SK-N-SH treated with all-trans-retinoic acid at 6 μM for 48 hours (cell line): ENCODE measurements at regions not wholly inside any gene's neighbourhood (a gene's known extent, or its start where the extent isn't known, plus 50 kb on each side); places are given as distances from the start of the nearest gene placed in this dataset.

Experiments
- ATAC-seq: fragments of 200-7000 bp; cut with Tn5 transposase; 3 replicates; pipeline ENCODE4 v1.9.1; 2020; ENCODE audit warnings: mild to moderate bottlenecking, moderate library complexity
- CSDC2 ChIP-seq: fragments of 250-450 bp; sonication (Bioruptor Pico); IDR thresholded peaks from 2 replicates; pipeline ENCODE4 v1.5.0; 2020; ENCODE audit warnings: mild to moderate bottlenecking, moderate library complexity
- ESRRG ChIP-seq: fragments of 250-450 bp; sonication (Bioruptor Pico); IDR thresholded peaks from 2 replicates; pipeline ENCODE4 v1.6.1; 2021; ENCODE audit warnings: mild to moderate bottlenecking
- GLIS3 ChIP-seq: fragments of 250-450 bp; sonication (Bioruptor Pico); IDR thresholded peaks from 2 replicates; pipeline ENCODE4 v1.5.0; 2020; ENCODE audit warnings: mild to moderate bottlenecking, moderate library complexity
- ISL1 ChIP-seq: fragments of 250-450 bp; sonication (Bioruptor Pico); IDR thresholded peaks from 2 replicates; pipeline ENCODE4 v2.1.2; 2022; ENCODE audit warnings: mild to moderate bottlenecking, moderate library complexity
- OSR1 ChIP-seq: fragments of 250-450 bp; sonication (Bioruptor Pico); IDR thresholded peaks from 2 replicates; pipeline ENCODE4 v1.8.0; 2022; ENCODE audit warnings: moderate library complexity, mild to moderate bottlenecking, inconsistent platforms
- PPARA ChIP-seq: fragments of 250-450 bp; sonication (Bioruptor Pico); IDR thresholded peaks from 2 replicates; pipeline ENCODE4 v1.5.0; 2020; ENCODE audit warnings: mild to moderate bottlenecking, borderline replicate concordance
- RARB ChIP-seq: fragments of 250-450 bp; sonication (Bioruptor Pico); IDR thresholded peaks from 2 replicates; pipeline ENCODE4 v1.8.0; 2021; ENCODE audit warnings: mild to moderate bottlenecking, moderate library complexity
- SNAI2 ChIP-seq: fragments of 250-450 bp; sonication (Bioruptor Pico); IDR thresholded peaks from 2 replicates; pipeline ENCODE4 v1.5.0; 2020; ENCODE audit warnings: mild to moderate bottlenecking, moderate library complexity
- TCF4 ChIP-seq: fragments of 250-450 bp; sonication (Bioruptor Pico); IDR thresholded peaks from 2 replicates; pipeline ENCODE4 v1.8.0; 2021; ENCODE audit warnings: mild to moderate bottlenecking, moderate library complexity, borderline replicate concordance
- TOX ChIP-seq: fragments of 250-450 bp; sonication (Bioruptor Pico); IDR thresholded peaks from 2 replicates; pipeline ENCODE4 v1.8.0; 2021; ENCODE audit warnings: mild to moderate bottlenecking, moderate library complexity, borderline replicate concordance
- ZC3H10 ChIP-seq: fragments of 250-450 bp; sonication (Bioruptor Pico); IDR thresholded peaks from 2 replicates; pipeline ENCODE4 v1.5.1; 2021; ENCODE audit warnings: mild to moderate bottlenecking, moderate library complexity
- ZFP3 ChIP-seq: fragments of 250-450 bp; sonication (Bioruptor Pico); IDR thresholded peaks from 2 replicates; pipeline ENCODE4 v1.5.0; 2020; ENCODE audit warnings: mild to moderate bottlenecking, moderate library complexity
- ZFP30 ChIP-seq: fragments of 450-650 bp; formaldehyde crosslinking; IDR thresholded peaks from 2 replicates; pipeline ENCODE4 v1.5.0; 2022; ENCODE audit warnings: mild to moderate bottlenecking, moderate library complexity
- ZNF70 ChIP-seq: fragments of 450-650 bp; formaldehyde crosslinking; IDR thresholded peaks from 2 replicates; pipeline ENCODE4 v1.5.0; 2020; ENCODE audit warnings: mild to moderate bottlenecking, moderate library complexity
- ZNF8 ChIP-seq: fragments of 450-650 bp; formaldehyde crosslinking; IDR thresholded peaks from 2 replicates; pipeline ENCODE4 v1.5.0; 2020; ENCODE audit warnings: mild to moderate bottlenecking, moderate library complexity
- TF ChIP-seq, protein P1 (sequence below): fragments of 250-450 bp; sonication (Bioruptor Pico); IDR thresholded peaks from 2 replicates; pipeline ENCODE4 v1.5.0; 2020; ENCODE audit warnings: mild to moderate bottlenecking, moderate library complexity
- TF ChIP-seq, protein P2 (sequence below): fragments of 250-450 bp; sonication (Bioruptor Pico); IDR thresholded peaks from 2 replicates; pipeline ENCODE4 v1.8.0; 2020; ENCODE audit warnings: mild to moderate bottlenecking, moderate library complexity, borderline replicate concordance
- TF ChIP-seq, protein P3 (sequence below): fragments of 250-450 bp; sonication (Bioruptor Pico); IDR thresholded peaks from 2 replicates; pipeline ENCODE4 v1.5.1; 2021; ENCODE audit warnings: mild to moderate bottlenecking, moderate library complexity
- TF ChIP-seq, protein P4 (sequence below): fragments of 250-450 bp; sonication (Bioruptor Pico); IDR thresholded peaks from 2 replicates; pipeline ENCODE4 v1.8.0; 2021; ENCODE audit warnings: low read depth, mild to moderate bottlenecking, moderate library complexity, borderline replicate concordance

DNA sequence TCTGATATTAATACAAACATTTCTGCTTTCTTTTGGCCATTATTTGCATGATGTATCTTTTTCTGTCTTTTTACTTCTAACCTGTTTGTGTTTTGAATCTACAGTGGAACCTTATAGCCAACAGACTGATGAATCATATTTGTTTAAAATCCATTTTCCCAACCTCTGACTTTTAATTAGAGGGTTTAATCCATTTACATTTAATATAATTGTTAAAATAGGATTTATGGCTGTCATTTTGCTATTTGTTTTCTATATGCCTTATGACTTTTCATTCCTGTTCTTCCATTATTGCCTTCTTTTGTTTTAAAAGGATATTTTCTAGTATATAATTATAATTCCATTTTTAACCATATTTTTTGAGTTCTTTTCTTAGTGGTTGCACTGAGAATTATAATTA is 286.1 kb downstream of the ZNF621 start (continued):
- TF ChIP-seq, protein P1, sequence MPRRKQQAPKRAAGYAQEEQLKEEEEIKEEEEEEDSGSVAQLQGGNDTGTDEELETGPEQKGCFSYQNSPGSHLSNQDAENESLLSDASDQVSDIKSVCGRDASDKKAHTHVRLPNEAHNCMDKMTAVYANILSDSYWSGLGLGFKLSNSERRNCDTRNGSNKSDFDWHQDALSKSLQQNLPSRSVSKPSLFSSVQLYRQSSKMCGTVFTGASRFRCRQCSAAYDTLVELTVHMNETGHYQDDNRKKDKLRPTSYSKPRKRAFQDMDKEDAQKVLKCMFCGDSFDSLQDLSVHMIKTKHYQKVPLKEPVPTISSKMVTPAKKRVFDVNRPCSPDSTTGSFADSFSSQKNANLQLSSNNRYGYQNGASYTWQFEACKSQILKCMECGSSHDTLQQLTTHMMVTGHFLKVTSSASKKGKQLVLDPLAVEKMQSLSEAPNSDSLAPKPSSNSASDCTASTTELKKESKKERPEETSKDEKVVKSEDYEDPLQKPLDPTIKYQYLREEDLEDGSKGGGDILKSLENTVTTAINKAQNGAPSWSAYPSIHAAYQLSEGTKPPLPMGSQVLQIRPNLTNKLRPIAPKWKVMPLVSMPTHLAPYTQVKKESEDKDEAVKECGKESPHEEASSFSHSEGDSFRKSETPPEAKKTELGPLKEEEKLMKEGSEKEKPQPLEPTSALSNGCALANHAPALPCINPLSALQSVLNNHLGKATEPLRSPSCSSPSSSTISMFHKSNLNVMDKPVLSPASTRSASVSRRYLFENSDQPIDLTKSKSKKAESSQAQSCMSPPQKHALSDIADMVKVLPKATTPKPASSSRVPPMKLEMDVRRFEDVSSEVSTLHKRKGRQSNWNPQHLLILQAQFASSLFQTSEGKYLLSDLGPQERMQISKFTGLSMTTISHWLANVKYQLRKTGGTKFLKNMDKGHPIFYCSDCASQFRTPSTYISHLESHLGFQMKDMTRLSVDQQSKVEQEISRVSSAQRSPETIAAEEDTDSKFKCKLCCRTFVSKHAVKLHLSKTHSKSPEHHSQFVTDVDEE (CRISPR knock-in tag) = no peak
- TF ChIP-seq CSDC2 (CRISPR knock-in tag) = no peak
- TF ChIP-seq RARB (CRISPR knock-in tag) = no peak
- TF ChIP-seq ZNF70 = no peak
- TF ChIP-seq PPARA = no peak
- no peak for TF ChIP-seq ESRRG (CRISPR knock-in tag)
- no peak for TF ChIP-seq TCF4 (CRISPR knock-in tag)

DNA sequence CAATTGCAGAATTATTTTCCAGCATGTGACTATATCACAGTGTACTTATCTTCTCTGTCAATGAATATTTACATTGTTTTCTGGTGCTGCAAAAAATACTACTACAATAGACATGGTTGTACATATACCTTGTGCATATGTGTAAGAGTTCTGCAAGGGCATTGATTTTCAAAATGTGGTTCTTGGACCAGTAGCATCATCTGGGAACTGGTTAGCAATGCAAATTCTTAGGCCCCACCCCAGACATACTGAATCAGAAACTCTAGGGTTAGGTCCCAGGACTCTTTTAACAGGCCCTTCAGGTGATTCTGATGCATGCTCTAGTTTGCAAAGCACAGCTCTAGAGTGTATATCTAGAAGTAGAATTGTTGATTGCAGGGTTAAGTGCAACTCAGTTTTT is 292.3 kb downstream of the ZNF621 start:
- no peak for ATAC-seq
- TF ChIP-seq PPARA = no peak
- no peak for TF ChIP-seq TOX (CRISPR knock-in tag)
- no peak for TF ChIP-seq OSR1 (CRISPR knock-in tag)
- TF ChIP-seq, protein P1 (CRISPR knock-in tag) = no peak
- no peak for TF ChIP-seq SNAI2
- TF ChIP-seq ZFP3 (CRISPR knock-in tag) = no peak
- TF ChIP-seq RARB (CRISPR knock-in tag) = no peak
- TF ChIP-seq, protein P2, sequence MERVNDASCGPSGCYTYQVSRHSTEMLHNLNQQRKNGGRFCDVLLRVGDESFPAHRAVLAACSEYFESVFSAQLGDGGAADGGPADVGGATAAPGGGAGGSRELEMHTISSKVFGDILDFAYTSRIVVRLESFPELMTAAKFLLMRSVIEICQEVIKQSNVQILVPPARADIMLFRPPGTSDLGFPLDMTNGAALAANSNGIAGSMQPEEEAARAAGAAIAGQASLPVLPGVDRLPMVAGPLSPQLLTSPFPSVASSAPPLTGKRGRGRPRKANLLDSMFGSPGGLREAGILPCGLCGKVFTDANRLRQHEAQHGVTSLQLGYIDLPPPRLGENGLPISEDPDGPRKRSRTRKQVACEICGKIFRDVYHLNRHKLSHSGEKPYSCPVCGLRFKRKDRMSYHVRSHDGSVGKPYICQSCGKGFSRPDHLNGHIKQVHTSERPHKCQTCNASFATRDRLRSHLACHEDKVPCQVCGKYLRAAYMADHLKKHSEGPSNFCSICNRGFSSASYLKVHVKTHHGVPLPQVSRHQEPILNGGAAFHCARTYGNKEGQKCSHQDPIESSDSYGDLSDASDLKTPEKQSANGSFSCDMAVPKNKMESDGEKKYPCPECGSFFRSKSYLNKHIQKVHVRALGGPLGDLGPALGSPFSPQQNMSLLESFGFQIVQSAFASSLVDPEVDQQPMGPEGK (CRISPR knock-in tag) = no peak
- TF ChIP-seq, all 23 proteins: peak for 0

DNA sequence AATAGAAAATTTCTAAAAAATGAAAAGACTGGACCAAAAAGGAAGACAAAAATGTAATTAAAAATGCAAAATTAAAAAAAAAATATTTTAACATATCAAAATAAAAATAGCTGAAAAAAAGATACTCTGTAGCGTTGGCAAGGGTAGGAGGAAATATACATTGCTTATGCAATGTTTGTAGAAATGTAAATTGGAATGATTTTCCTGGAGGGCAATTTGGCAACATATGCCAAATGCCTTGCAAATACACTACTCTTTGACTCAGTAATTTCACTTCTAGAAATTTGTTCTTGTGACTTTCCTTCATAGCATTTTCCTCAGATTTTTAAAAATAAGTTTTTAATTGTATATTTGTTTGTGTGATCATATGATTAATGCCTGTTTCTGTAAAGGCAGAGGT is 296.6 kb downstream of the ZNF621 start:
- ATAC-seq = no peak
- TF ChIP-seq ZNF8 (CRISPR knock-in tag) (no peak), ZC3H10 (CRISPR knock-in tag) (no peak), SNAI2 (no peak), TOX (CRISPR knock-in tag) (no peak), CSDC2 (CRISPR knock-in tag) (no peak), ESRRG (CRISPR knock-in tag) (no peak), ISL1 (no peak), OSR1 (CRISPR knock-in tag) (no peak), GLIS3 (CRISPR knock-in tag) (no peak), ZNF70 (no peak), ZFP30 (no peak)
- TF ChIP-seq, protein P3, sequence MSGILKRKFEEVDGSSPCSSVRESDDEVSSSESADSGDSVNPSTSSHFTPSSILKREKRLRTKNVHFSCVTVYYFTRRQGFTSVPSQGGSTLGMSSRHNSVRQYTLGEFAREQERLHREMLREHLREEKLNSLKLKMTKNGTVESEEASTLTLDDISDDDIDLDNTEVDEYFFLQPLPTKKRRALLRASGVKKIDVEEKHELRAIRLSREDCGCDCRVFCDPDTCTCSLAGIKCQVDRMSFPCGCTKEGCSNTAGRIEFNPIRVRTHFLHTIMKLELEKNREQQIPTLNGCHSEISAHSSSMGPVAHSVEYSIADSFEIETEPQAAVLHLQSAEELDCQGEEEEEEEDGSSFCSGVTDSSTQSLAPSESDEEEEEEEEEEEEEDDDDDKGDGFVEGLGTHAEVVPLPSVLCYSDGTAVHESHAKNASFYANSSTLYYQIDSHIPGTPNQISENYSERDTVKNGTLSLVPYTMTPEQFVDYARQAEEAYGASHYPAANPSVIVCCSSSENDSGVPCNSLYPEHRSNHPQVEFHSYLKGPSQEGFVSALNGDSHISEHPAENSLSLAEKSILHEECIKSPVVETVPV = no peak
- TF ChIP-seq, protein P1 (CRISPR knock-in tag) = no peak
- TF ChIP-seq, protein P4, sequence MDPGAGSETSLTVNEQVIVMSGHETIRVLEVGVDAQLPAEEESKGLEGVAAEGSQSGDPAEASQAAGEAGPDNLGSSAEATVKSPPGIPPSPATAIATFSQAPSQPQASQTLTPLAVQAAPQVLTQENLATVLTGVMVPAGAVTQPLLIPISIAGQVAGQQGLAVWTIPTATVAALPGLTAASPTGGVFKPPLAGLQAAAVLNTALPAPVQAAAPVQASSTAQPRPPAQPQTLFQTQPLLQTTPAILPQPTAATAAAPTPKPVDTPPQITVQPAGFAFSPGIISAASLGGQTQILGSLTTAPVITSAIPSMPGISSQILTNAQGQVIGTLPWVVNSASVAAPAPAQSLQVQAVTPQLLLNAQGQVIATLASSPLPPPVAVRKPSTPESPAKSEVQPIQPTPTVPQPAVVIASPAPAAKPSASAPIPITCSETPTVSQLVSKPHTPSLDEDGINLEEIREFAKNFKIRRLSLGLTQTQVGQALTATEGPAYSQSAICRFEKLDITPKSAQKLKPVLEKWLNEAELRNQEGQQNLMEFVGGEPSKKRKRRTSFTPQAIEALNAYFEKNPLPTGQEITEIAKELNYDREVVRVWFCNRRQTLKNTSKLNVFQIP (CRISPR knock-in tag) = no peak
- TF ChIP-seq, all 23 proteins: peak for 0
